ENCODE measurements at regions not wholly inside any gene's neighbourhood (a gene's known extent, or its start where the extent isn't known, plus 50 kb on each side); places are given as distances from the start of the nearest gene placed in this dataset.

DNA sequence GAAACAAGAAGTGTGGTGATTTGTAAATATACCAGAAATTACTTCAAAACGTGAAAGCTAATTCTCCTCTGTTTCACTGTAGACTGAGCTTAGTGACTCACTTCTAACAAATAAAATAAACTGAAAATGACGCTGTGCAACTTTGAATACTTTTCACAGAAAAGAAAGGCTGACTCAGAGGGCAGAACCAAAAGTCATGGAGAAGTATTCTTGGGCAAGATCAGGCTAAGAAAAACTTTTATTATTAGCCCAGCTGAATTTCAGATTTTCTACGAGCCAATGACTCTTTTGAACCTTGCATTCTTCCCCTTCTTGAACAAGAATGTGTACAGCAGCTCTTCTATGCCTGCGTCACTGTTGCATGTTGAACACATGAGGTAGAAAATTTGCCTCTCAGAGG is 527.3 kb upstream of the GHITM start:
- Histone ChIP-seq H3K79me2 (ENCODE audit: control insufficient read depth in 1 of 2, insufficient read depth in 2 of 2, low read length in 2 of 2) (no peaks in the 10 kb centered on the region), H2BK5ac (ENCODE audit: low read depth, low read length) (no peak overlapping the region), H2BK12ac (ENCODE audit: low read depth, low read length) (no peak overlapping the region), H3K79me1 (ENCODE audit: low read depth, low read length) (no peaks in the 10 kb centered on the region), H3K23me2 (ENCODE audit: low read depth, low read length) (no peaks in the 10 kb centered on the region), H3K27me3 (replicated peaks in 1 of 4; ENCODE audit: control insufficient read depth in 3 of 4, extremely low read depth in 1 of 4, insufficient read depth in 3 of 4, low read length in 3 of 4) (no peaks in the 10 kb centered on the region), H2AK5ac (ENCODE audit: low read depth, low read length) (no peak overlapping the region), H3K4me1 (replicated peaks in 1 of 4; ENCODE audit: control insufficient read depth in 3 of 4, insufficient read depth in 4 of 4, low read length in 3 of 4) (no peaks in the 10 kb centered on the region), H4K20me1 (replicated peaks in 1 of 2; ENCODE audit: control insufficient read depth in 1 of 2, insufficient read depth in 2 of 2, low read length in 2 of 2) (no peaks in the 10 kb centered on the region), H3K9me3 (ENCODE audit: insufficient read depth in 2 of 2, low read depth in 1 of 2, low read length in 1 of 2) (no peaks in the 10 kb centered on the region), H2BK15ac (ENCODE audit: low read length) (no peak overlapping the region), H2BK20ac (ENCODE audit: low read length) (no peak overlapping the region), H2AFZ (ENCODE audit: low read length) (no peak overlapping the region), H3K4me3 (ENCODE audit: extremely low read depth in 1 of 4, insufficient read depth in 2 of 4, low read depth in 3 of 4, low read length in 4 of 4) (no peak overlapping the region), H3K36me3 (ENCODE audit: control insufficient read depth in 2 of 4, insufficient read depth in 4 of 4, low read length in 3 of 4) (no peaks in the 10 kb centered on the region), H4K8ac (ENCODE audit: extremely low read depth, insufficient read depth, low read length) (no peak overlapping the region), H3K9ac (replicated peaks in 1 of 4; ENCODE audit: extremely low read depth in 1 of 4, low read depth in 3 of 4, low read length in 3 of 4) (no peak overlapping the region), H3K14ac (ENCODE audit: insufficient read length) (no peak overlapping the region), H3K56ac (replicated peaks; ENCODE audit: insufficient read length, low read depth, low read length) (no peak overlapping the region), H3K4ac (replicated peaks; ENCODE audit: insufficient read length, low read depth, low read length) (no peak overlapping the region), H3K4me2 (ENCODE audit: insufficient read depth in 1 of 2, low read depth in 2 of 2, low read length in 2 of 2) (no peak overlapping the region), H3K18ac (ENCODE audit: extremely low read depth, low read length) (no peak overlapping the region), H3K23ac (ENCODE audit: insufficient read length) (no peak overlapping the region), H4K91ac (replicated peaks; ENCODE audit: insufficient read length, low read length) (no peak overlapping the region), H3K27ac (ENCODE audit: low read depth, low read length) (no peak overlapping the region), H4K5ac (ENCODE audit: insufficient read length, low read depth, low read length) (no peak overlapping the region), H2BK120ac (replicated peaks; ENCODE audit: low read depth, low read length) (no peak overlapping the region)
- WGBS, 2 experiments (ENCODE audit: extremely low coverage in 1 of 2, insufficient coverage in 1 of 2, insufficient read length in 1 of 2, insufficient replicate concordance in 2 of 2, low coverage in 1 of 2, low lambda C conversion rate in 2 of 2, missing lambda C conversion rate in 1 of 2) = 87% methylated on average over 4 of the region's 4 CpGs; no CpG with 5 or more reads in 1 of the 2 experiments
- FAIRE-seq = no peak
- no peak for DNase-seq (ENCODE audit: low read depth in 1 of 2, low spot score in 2 of 2)
- POLR2A ChIA-PET (ENCODE audit: partially characterized antibody) = no interaction called here
- CTCF ChIA-PET (ENCODE audit: partially characterized antibody) = interaction anchor here (0.7 to 2.1 kb wide), 4 partner anchors 8 to 259 kb away, joined by 3 to 6 read pairs (median 4); no protein-coding TSS in a partner anchor
- TF ChIP-seq KDM4A (IDR thresholded peaks at IDR 0.05; ENCODE audit: low read depth, low read length, severe bottlenecking) (no peak), SAP30 (IDR thresholded peaks at IDR 0.05; ENCODE audit: insufficient read depth, insufficient replicate concordance, low read length) (no peak), EP300 (IDR thresholded peaks at IDR 0.05; ENCODE audit: borderline replicate concordance in 1 of 2, low read depth in 2 of 2, low read length in 2 of 2) (no peak), SP2 (IDR thresholded peaks at IDR 0.05; ENCODE audit: low read length) (no peak), POLR2A (IDR thresholded peaks at IDR 0.05; ENCODE audit: control extremely low read depth in 1 of 2, low read depth in 2 of 2, low read length in 2 of 2) (no peak), KDM5A (IDR thresholded peaks at IDR 0.05; ENCODE audit: low read length) (no peak), SIN3A (conservative IDR thresholded peaks at IDR 0.05 in 1 of 2, IDR thresholded peaks at IDR 0.05 in 1 of 2; ENCODE audit: low read depth in 1 of 2, low read length in 2 of 2) (no peak), SP4 (IDR thresholded peaks at IDR 0.05; ENCODE audit: low read length) (no peak), EGR1 (IDR thresholded peaks at IDR 0.05; ENCODE audit: borderline replicate concordance, low read depth, low read length) (no peak), CREB1 (IDR thresholded peaks at IDR 0.05) (no peak)
- TF ChIP-seq, protein P1, sequence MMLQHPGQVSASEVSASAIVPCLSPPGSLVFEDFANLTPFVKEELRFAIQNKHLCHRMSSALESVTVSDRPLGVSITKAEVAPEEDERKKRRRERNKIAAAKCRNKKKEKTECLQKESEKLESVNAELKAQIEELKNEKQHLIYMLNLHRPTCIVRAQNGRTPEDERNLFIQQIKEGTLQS (IDR thresholded peaks at IDR 0.05; ENCODE audit: insufficient read depth, low read depth, low read length) = no peak
